Activated T-helper 17 cell treated with anti-CD3 and anti-CD28 coated beads, Interleukin-2, amount 50 U/mL, for 72 hours (primary cell): ENCODE measurements at regions not wholly inside any gene's neighbourhood (a gene's known extent, or its start where the extent isn't known, plus 50 kb on each side); places are given as distances from the start of the nearest gene placed in this dataset.
A peak's percentile ranks its signal among the peaks of the same experiment; 100 is the strongest.

Source experiments
- ATAC-seq: fragments of 150-1000 bp; cut with Tn5 transposase; replicated peaks from 2 replicates; pipeline ENCODE4 v1.10.0; 2021; ENCODE audit warnings: mild to moderate bottlenecking, moderate library complexity
- H3K27ac Mint-ChIP-seq: one replicate; pipeline ENCODE4 v1.8.0; 2022; ENCODE audit warnings: mixed read lengths
- H3K27me3 Mint-ChIP-seq: one replicate; pipeline ENCODE4 v1.8.0; 2022; ENCODE audit warnings: mixed read lengths
- H3K36me3 Mint-ChIP-seq: one replicate; pipeline ENCODE4 v1.8.0; 2022; ENCODE audit warnings: low read depth, mild to moderate bottlenecking, mixed read lengths
- H3K4me1 Mint-ChIP-seq: one replicate; pipeline ENCODE4 v1.8.0; 2022; ENCODE audit warnings: mixed read lengths
- H3K4me3 Mint-ChIP-seq: one replicate; pipeline ENCODE4 v1.8.0; 2022; ENCODE audit warnings: mild to moderate bottlenecking, mixed read lengths
- H3K9me3 Mint-ChIP-seq: one replicate; pipeline ENCODE4 v1.8.0; 2022; ENCODE audit warnings: mixed read lengths

DNA sequence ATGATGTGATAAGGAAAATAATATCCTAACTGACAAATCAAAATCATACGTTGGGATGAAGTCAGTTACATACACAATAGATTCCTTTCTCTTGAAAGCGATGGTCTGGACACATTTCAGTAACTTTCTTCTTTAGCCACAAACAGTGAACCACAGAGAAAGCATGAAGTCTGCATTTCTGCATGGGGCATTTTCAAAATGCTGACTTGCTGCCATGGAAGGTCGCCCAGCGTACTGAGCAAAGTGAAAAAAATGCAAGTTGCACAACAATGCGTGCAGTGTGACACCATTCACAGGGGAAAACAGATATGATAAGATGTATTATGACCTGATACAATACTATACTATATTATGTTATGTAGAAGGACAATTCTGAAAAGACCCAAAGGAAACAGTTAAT lies 146.3 kb downstream of the SNX18 start:
- Mint-ChIP-seq H3K36me3 (no peaks in the 10 kb centered on the region), H3K4me3 (no peak overlapping the region), H3K27ac (no peak overlapping the region), H3K9me3 (peaks cover 6% of the 10 kb centered on the region), H3K4me1 (no peaks in the 10 kb centered on the region), H3K27me3 (no peaks in the 10 kb centered on the region)
- ATAC-seq: no peak

- Mint-ChIP-seq H3K4me1 (no peaks in the 10 kb centered on the region), H3K9me3 (no peaks in the 10 kb centered on the region), H3K36me3 (no peaks in the 10 kb centered on the region), H3K4me3 (no peak overlapping the region), H3K27me3 (no peaks in the 10 kb centered on the region), H3K27ac (no peak overlapping the region)
- no peak for ATAC-seq
Measured at GRCh38 chr5:54661111-54661510, 143.6 kb downstream of the SNX18 start.

DNA sequence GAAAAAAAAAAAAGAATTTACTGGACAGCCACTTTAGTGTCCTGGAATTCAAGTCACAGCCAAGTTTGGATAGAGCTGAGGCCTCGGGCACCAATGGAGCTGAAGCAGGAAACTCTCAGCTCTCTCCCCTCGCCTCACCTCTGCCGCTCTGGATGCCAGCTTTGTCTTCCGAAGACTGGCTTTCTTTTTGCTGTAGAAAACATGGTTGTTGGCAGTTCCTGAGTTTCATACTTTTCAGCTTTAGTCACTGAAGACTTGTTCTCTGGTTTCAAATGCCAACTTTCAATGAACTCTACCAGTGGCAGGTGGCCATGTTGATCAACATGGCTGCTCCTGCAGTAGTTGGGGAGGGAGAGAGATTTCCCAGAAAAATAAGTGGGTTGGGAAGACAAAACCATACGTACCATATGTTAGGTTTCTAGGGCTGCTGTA lies 142.2 kb downstream of the SNX18 start:
- no peak overlapping the region for H3K27ac Mint-ChIP-seq
- H3K4me3 Mint-ChIP-seq: no peak overlapping the region
- H3K27me3 Mint-ChIP-seq: no peaks in the 10 kb centered on the region
- ATAC-seq: no peak
- no peaks in the 10 kb centered on the region for H3K36me3 Mint-ChIP-seq
- peaks cover 6% of the 10 kb centered on the region for H3K4me1 Mint-ChIP-seq
- no peaks in the 10 kb centered on the region for H3K9me3 Mint-ChIP-seq

DNA sequence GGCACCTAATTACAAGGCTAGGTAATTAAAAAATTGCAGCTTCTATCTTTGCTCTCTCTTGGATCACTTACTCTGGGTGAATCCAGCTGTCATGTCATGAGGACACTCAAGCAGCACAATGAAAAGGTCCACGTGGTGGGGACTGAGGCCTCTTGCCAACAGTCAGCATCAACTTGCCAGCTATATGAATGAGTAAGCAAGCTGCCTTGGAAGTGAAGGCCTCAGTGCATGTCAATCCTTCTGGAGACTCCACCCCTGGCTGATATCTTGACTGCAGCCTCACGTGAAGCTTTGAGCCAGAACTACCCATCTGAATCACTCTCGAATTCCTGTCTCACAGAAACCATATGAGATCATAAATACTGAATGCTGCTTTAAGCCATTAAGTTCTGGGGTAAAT lies 140.5 kb downstream of the SNX18 start:
- Mint-ChIP-seq H3K27me3 (no peaks in the 10 kb centered on the region), H3K4me1 (peaks cover 6% of the 10 kb centered on the region), H3K4me3 (no peak overlapping the region), H3K27ac (no peak overlapping the region), H3K9me3 (no peaks in the 10 kb centered on the region), H3K36me3 (no peaks in the 10 kb centered on the region)
- no peak for ATAC-seq

- Mint-ChIP-seq H3K27me3 (no peaks in the 10 kb centered on the region), H3K4me3 (no peak overlapping the region), H3K27ac (no peak overlapping the region), H3K9me3 (no peaks in the 10 kb centered on the region), H3K36me3 (no peaks in the 10 kb centered on the region), H3K4me1 (peaks cover 6% of the 10 kb centered on the region)
- no peak for ATAC-seq
Measured at GRCh38 chr5:54656261-54656728, 138.7 kb downstream of the SNX18 start.

DNA sequence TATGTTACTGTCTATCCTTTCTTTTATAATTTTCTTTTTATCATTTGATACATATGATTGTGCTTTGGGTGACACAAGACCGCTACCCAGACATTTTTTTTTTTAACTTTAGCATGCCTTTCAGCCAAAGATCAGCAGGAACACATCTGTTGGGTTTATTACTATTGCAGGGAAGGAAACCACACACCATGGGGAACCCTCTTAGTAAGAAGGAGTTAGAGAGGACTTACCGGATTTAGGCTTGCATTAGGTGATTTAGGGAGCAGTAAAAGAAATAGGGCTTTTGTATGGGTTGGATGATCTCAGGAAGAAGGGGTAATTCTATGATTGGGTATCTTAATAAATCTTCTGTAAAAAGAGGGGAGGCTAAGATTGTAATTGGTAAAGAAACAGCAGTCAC lies 138.2 kb downstream of the SNX18 start:
- Mint-ChIP-seq H3K4me1 (peaks cover 6% of the 10 kb centered on the region), H3K4me3 (no peak overlapping the region), H3K27ac (no peak overlapping the region), H3K27me3 (no peaks in the 10 kb centered on the region), H3K36me3 (no peaks in the 10 kb centered on the region), H3K9me3 (no peaks in the 10 kb centered on the region)
- no peak for ATAC-seq

DNA sequence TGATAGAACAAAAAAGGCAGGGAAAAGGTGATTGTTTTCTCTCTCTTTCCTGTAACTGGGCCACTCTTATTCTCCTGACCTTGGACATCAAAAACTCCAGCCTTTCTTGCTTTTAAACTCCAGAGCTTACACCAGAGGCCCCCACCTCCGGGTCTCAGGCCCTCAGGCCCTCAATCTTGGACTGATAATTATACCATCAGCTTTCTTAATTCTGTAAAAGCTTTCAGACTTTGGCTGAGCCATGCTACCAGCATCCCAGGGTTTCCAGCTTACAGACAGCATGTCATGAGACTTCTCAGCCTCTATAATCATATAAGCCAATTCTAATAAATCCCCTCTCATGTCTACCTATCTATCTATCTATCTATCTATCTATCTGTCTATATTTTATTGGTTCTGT lies 137.7 kb downstream of the SNX18 start:
- Mint-ChIP-seq H3K27ac (no peak overlapping the region), H3K27me3 (no peaks in the 10 kb centered on the region), H3K36me3 (no peaks in the 10 kb centered on the region), H3K4me1 (peaks cover 6% of the 10 kb centered on the region), H3K4me3 (no peak overlapping the region), H3K9me3 (no peaks in the 10 kb centered on the region)
- no peak for ATAC-seq

GRCh38 chr5:54653956-54654614 lies 136.5 kb downstream of the SNX18 start:
- H3K36me3 Mint-ChIP-seq: no peaks in the 10 kb centered on the region
- peak overlapping the region; percentile 22 for H3K27ac Mint-ChIP-seq
- no peak overlapping the region for H3K4me3 Mint-ChIP-seq
- no peaks in the 10 kb centered on the region for H3K9me3 Mint-ChIP-seq
- no peaks in the 10 kb centered on the region for H3K27me3 Mint-ChIP-seq
- no peak for ATAC-seq
- H3K4me1 Mint-ChIP-seq: peaks cover 6% of the 10 kb centered on the region

DNA sequence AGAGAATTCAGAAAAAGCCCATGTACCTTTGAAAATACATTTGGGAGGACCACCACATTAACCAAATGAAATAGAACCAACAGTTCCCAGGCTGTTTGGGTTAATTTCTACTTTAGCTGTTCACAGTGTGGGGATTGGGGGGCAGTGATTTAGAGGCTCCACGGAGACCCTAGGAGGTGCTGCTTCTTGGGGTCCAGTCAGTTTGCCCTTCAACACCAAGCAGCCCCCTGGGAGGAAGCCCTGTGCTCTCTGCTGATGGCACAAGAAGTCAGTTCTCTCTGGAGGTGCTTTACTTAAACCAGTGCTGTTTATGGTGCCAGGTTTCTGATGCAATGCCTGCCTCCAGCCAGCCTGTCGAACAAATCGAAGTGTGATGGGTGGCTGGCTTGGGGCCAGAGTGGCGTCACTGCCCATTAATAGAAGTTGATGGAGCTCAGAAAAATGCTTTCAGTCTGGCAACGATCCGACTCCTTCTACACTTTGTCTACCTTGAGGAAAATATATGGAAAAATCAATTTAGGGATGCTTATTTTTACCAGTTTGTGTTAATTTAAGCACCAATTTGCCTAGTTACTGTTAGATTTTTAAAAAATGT lies 134.0 kb downstream of the SNX18 start:
- Mint-ChIP-seq H3K36me3 (no peaks in the 10 kb centered on the region), H3K4me1 (peaks cover 19% of the 10 kb centered on the region), H3K27ac (no peak overlapping the region), H3K9me3 (peaks cover 4% of the 10 kb centered on the region), H3K4me3 (no peak overlapping the region), H3K27me3 (no peaks in the 10 kb centered on the region)
- ATAC-seq: no peak

GRCh38 chr5:54649041-54649504 lies 131.5 kb downstream of the SNX18 start:
- Mint-ChIP-seq H3K4me1 (peaks cover 33% of the 10 kb centered on the region), H3K4me3 (no peak overlapping the region), H3K9me3 (peaks cover 4% of the 10 kb centered on the region), H3K27me3 (no peaks in the 10 kb centered on the region), H3K36me3 (no peaks in the 10 kb centered on the region), H3K27ac (no peak overlapping the region)
- no peak for ATAC-seq

DNA sequence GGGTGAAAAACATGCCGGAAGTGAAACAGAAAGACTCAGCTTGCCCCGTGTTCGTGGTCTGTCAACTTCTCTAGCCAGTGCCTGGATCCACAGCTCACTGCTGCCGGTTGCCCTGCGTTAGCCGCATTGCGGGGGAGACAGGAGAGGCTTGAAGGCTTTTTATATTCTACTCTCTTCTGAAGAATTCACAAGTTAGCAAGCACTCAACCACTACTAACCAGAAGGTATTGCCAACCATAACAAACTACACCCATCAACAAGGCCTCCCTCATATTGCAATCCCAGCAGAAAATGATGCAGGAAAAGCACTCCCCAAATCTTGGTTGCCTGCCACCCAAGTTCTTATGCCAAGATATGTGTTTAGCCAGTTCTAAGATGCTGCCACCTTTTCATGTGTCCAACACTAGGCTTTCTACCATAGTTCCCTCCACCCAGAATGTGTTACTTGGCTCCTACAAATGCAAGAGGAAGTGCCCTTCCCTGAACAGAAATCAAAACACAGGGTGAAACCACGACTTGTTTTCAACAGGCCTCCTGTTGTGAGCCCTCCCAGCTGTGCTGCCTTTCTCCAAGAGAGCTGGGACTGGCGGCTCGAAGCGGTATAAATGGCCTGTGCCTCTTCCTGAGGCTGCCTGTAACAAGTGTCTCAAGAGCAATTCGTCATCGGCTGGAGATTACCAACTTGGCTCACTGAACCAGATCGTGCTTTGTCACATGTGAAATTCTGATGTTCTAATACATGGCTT lies 129.0 kb downstream of the SNX18 start:
- H3K36me3 Mint-ChIP-seq: no peaks in the 10 kb centered on the region
- H3K4me1 Mint-ChIP-seq: peaks cover 34% of the 10 kb centered on the region
- H3K27me3 Mint-ChIP-seq: no peaks in the 10 kb centered on the region
- ATAC-seq: peak; percentile 90
- peak overlapping the region; percentile 63 for H3K27ac Mint-ChIP-seq
- H3K9me3 Mint-ChIP-seq: peaks cover 4% of the 10 kb centered on the region
- H3K4me3 Mint-ChIP-seq: peak overlapping the region; percentile 78

DNA sequence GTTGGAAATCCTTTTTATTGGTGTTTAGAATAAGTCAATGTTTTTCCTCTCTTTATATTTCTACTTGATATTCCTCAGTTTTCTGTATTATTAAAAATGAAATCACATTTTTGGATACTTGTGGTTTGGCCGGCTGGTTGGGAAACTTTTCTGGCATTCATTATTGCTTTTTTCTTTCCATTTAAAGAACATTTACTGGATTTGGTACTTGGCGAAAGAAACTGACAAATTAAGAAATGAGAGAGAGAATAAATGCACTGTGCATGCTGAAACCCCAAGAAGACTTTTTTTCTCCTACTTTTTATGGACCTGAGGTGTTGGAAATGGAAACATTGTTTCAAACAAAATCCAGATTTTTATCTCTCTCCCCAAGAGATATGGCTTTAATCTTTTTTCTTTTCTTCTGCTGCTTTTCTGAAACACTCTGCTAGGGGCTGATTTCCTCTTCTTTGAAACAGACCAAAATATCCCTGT lies 128.4 kb downstream of the SNX18 start:
- no peak for ATAC-seq
- no peaks in the 10 kb centered on the region for H3K27me3 Mint-ChIP-seq
- H3K27ac Mint-ChIP-seq: peak overlapping the region; percentile 63
- H3K4me3 Mint-ChIP-seq: peak overlapping the region; percentile 78
- no peaks in the 10 kb centered on the region for H3K36me3 Mint-ChIP-seq
- peaks cover 4% of the 10 kb centered on the region for H3K9me3 Mint-ChIP-seq
- peaks cover 34% of the 10 kb centered on the region for H3K4me1 Mint-ChIP-seq

GRCh38 chr5:54644226-54644625 lies 126.7 kb downstream of the SNX18 start:
- ATAC-seq: peak; percentile 67
- Mint-ChIP-seq H3K9me3 (peaks cover 4% of the 10 kb centered on the region), H3K27ac (no peak overlapping the region), H3K36me3 (no peaks in the 10 kb centered on the region), H3K27me3 (no peaks in the 10 kb centered on the region), H3K4me3 (no peak overlapping the region), H3K4me1 (peaks cover 34% of the 10 kb centered on the region)

- Mint-ChIP-seq H3K4me3 (no peak overlapping the region), H3K27ac (no peak overlapping the region), H3K4me1 (peaks cover 34% of the 10 kb centered on the region), H3K27me3 (no peaks in the 10 kb centered on the region), H3K9me3 (peaks cover 4% of the 10 kb centered on the region), H3K36me3 (no peaks in the 10 kb centered on the region)
- ATAC-seq: no peak
Measured at GRCh38 chr5:54643685-54644106, 126.1 kb downstream of the SNX18 start.

DNA sequence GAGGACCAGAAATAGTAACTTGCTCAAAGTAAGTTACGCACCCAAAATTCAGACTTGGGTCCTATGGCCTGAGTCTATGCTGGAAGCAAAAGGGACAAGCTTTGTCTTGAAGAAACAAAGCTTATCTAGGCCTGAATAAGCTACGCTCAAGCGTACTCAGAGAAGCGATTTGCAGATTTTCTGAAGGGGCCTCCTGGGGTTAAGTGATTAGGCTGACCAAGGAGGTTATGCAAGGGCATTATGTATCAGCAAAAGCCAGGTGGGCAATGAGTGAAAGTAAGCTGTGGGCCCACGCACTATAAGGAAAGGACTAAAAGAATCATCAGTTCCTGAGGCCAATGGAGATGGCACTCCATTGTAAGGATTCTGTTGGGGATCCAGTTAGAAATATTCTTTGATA lies 122.1 kb downstream of the SNX18 start:
- no peak for ATAC-seq
- Mint-ChIP-seq H3K36me3 (no peaks in the 10 kb centered on the region), H3K4me3 (no peak overlapping the region), H3K4me1 (peaks cover 4% of the 10 kb centered on the region), H3K9me3 (no peaks in the 10 kb centered on the region), H3K27me3 (no peaks in the 10 kb centered on the region), H3K27ac (no peak overlapping the region)
